ENCODE measurements at regions not wholly inside any gene's neighbourhood (a gene's known extent, or its start where the extent isn't known, plus 50 kb on each side); places are given as distances from the start of the nearest gene placed in this dataset.

- no peak for TF ChIP-seq TCF7 (CRISPR knock-in tag; IDR thresholded peaks at IDR 0.05; ENCODE audit: low read depth)
- no peak for TF ChIP-seq ATF1 (CRISPR knock-in tag; IDR thresholded peaks at IDR 0.05)
- no peak for TF ChIP-seq ATF3 (CRISPR knock-in tag; conservative IDR thresholded peaks at IDR 0.05)
Measured at GRCh38 chr17:70857351-70857750, 688.0 kb downstream of the KCNJ2 start (continued).

- ChIA-PET POLR2A (no interaction called here), CTCF (no interaction called here)
- no peak for ATAC-seq
- Mint-ChIP-seq H3K27me3 (ENCODE audit: low read depth) (no peaks in the 10 kb centered on the region; the same call in 1 of the 2 replicates), H3K4me1 (peaks cover 13% of the 10 kb centered on the region), H3K36me3 (peaks cover 44% of the 10 kb centered on the region), H3K27ac (no peak overlapping the region), H3K4me3 (no peak overlapping the region), H3K9me3 (peaks cover 58% of the 10 kb centered on the region)
- no peak for DNase-seq (ENCODE audit: low spot score)
- TF ChIP-seq SP1 (CRISPR knock-in tag; conservative IDR thresholded peaks at IDR 0.05) (no peak), ATF6 (CRISPR knock-in tag; IDR thresholded peaks at IDR 0.05) (no peak), E2F5 (CRISPR knock-in tag; IDR thresholded peaks at IDR 0.05) (no peak)
Measured at GRCh38 chr17:70859829-70860228, 690.5 kb downstream of the KCNJ2 start.

DNA sequence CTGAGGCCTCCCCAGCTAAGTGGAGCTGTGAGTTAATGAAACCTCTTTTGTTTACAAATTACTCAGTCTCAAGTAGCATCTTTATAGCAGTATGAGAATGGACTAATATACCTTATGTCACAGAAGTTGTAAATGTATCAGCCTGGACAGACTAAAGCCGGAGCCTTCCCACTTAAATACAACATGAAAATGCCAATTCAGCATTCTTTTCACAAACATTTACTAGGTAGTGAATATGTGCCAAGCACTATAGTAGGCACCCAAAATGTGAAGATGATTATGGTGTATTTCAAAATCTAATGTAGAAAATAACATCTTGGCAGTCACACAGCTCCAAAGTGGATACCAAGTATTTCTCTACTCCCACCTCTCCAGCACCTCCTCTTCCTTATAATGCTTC, 693.0 kb downstream of the KCNJ2 start:
- DNase-seq (ENCODE audit: low spot score) = no peak
- Mint-ChIP-seq H3K27ac (no peak overlapping the region), H3K27me3 (ENCODE audit: low read depth) (no peaks in the 10 kb centered on the region; the same call in 1 of the 2 replicates), H3K4me3 (no peak overlapping the region), H3K36me3 (peaks cover 45% of the 10 kb centered on the region), H3K4me1 (peaks cover 9% of the 10 kb centered on the region), H3K9me3 (peaks cover 68% of the 10 kb centered on the region)
- ChIA-PET POLR2A (no interaction called here), CTCF (no interaction called here)
- no peak for ATAC-seq
- TF ChIP-seq NR2C2 (CRISPR knock-in tag; IDR thresholded peaks at IDR 0.05) (no peak), FOXP4 (CRISPR knock-in tag; IDR thresholded peaks at IDR 0.05) (no peak), ZNF671 (CRISPR knock-in tag; IDR thresholded peaks at IDR 0.05) (no peak), TEAD1 (CRISPR knock-in tag; IDR thresholded peaks at IDR 0.05) (no peak), EMX1 (CRISPR knock-in tag; IDR thresholded peaks at IDR 0.05) (no peak), E2F4 (CRISPR knock-in tag; IDR thresholded peaks at IDR 0.05; ENCODE audit: borderline replicate concordance, low read depth) (no peak), HMGA2 (CRISPR knock-in tag; IDR thresholded peaks at IDR 0.05) (no peak), NFE2L1 (CRISPR knock-in tag; IDR thresholded peaks at IDR 0.05) (no peak), ZNF416 (CRISPR knock-in tag; IDR thresholded peaks at IDR 0.05) (no peak), SOX15 (CRISPR knock-in tag; IDR thresholded peaks at IDR 0.05) (no peak), ZNF232 (CRISPR knock-in tag; IDR thresholded peaks at IDR 0.05) (no peak), SP1 (CRISPR knock-in tag; conservative IDR thresholded peaks at IDR 0.05) (no peak), GRHL2 (CRISPR knock-in tag; IDR thresholded peaks at IDR 0.05; ENCODE audit: insufficient replicate concordance, severe bottlenecking) (no peak)
